ENCODE measurements at regions not wholly inside any gene's neighbourhood (a gene's known extent, or its start where the extent isn't known, plus 50 kb on each side); places are given as distances from the start of the nearest gene placed in this dataset.

DNA sequence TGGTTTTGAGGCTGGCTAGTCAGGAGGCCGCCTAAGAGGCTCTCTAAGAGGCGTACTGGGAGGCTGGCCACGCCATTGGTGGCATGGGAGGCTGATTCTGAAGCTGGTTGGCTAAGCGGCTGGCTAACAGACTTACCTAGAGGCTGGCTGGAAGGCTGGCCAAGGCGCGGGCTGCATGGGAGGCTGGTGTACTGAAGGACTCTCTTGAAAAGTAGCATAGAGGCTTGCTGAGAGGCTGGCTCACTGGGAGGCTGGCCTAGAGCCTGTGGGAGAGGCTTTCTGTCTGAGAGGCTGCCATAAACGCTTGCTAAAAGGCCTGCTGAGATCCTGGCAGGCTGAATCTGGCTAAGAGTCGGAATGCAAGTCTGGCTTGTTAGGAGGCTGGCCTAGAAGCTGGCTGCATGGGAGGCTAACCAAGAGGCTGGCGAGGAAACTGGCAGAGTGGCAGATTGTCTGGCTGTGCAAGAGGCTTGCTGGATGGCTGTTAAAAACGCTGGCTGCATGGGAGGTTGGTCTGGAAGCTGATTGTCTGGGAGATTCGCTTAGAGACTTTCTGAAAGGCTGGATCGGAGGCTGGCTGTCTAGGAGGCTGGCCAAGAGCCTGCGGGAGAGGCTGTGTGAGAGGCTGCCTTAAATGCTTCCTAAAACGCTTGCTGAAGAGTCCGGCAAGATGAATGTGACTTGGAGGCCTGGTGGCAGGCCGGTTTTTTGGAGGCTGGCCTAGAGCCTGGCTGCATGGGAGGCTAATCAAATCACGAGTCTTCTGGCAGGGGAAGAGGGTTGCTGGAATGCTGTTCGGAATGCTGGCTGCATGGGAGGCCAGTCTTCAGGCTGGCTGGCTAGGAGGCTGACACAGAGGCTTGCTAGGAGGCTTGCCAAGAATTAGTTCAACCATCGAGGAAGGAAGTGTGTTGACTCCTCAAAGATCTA is 134.2 kb downstream of the OR13A1 start:
- Histone ChIP-seq H3K27ac (ENCODE audit: low read length) (no peak overlapping the region), H3K9me2 (replicated peaks; ENCODE audit: insufficient read depth, low read length) (no peaks in the 10 kb centered on the region), H3K9me3 (ENCODE audit: low read length) (no peaks in the 10 kb centered on the region), H3K4me1 (ENCODE audit: low read length) (no peaks in the 10 kb centered on the region), H2AFZ (ENCODE audit: low read length) (no peak overlapping the region), H3K36me3 (ENCODE audit: insufficient read depth, low read length) (no peaks in the 10 kb centered on the region), H3K9ac (ENCODE audit: low read length) (no peak overlapping the region), H3K79me2 (ENCODE audit: low read length) (no peaks in the 10 kb centered on the region), H3K4me2 (ENCODE audit: low read depth, low read length, poor library complexity, severe bottlenecking) (no peak overlapping the region), H3K27me3 (ENCODE audit: low read length) (no peaks in the 10 kb centered on the region), H3K4me3 (ENCODE audit: low read length) (no peak overlapping the region), H4K20me1 (ENCODE audit: insufficient read depth, low read depth, low read length) (no peaks in the 10 kb centered on the region)
- DNase-seq, result no peak

DNA sequence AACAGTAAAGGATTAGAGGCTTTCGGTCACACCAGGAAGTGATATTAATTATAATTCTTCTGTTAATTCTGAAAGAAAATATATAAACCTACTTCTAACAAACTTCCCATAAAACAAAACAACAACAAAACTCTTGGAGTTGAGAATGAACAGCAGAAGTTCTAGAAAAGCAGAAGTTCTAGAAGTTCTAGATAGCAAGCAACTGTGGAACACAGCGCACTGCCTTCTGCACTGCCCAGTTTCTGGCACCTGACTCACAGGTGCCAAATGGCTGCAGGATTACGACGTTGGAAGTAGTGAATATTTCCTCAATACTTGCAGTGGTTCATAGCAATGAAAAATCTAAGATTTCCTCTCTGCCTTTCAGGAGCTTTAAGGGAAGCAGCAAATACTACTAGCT is 132.2 kb downstream of the OR13A1 start:
- no peak for DNase-seq
- no peak overlapping the region for H2AFZ ChIP-seq (ENCODE audit: low read length)
- no peaks in the 10 kb centered on the region for H3K4me1 ChIP-seq (ENCODE audit: low read length)
- no peak overlapping the region for H3K4me3 ChIP-seq (ENCODE audit: low read length)
- no peak overlapping the region for H3K4me2 ChIP-seq (ENCODE audit: low read depth, low read length, poor library complexity, severe bottlenecking)
- no peaks in the 10 kb centered on the region for H3K9me2 ChIP-seq (replicated peaks; ENCODE audit: insufficient read depth, low read length)
- no peaks in the 10 kb centered on the region for H3K9me3 ChIP-seq (ENCODE audit: low read length)
- H3K9ac ChIP-seq (ENCODE audit: low read length), result no peak overlapping the region
- H3K36me3 ChIP-seq (ENCODE audit: insufficient read depth, low read length), result no peaks in the 10 kb centered on the region
- no peaks in the 10 kb centered on the region for H3K79me2 ChIP-seq (ENCODE audit: low read length)
- H3K27me3 ChIP-seq (ENCODE audit: low read length), result no peaks in the 10 kb centered on the region
- H3K27ac ChIP-seq (ENCODE audit: low read length), result no peak overlapping the region
- no peaks in the 10 kb centered on the region for H4K20me1 ChIP-seq (ENCODE audit: insufficient read depth, low read depth, low read length)

DNA sequence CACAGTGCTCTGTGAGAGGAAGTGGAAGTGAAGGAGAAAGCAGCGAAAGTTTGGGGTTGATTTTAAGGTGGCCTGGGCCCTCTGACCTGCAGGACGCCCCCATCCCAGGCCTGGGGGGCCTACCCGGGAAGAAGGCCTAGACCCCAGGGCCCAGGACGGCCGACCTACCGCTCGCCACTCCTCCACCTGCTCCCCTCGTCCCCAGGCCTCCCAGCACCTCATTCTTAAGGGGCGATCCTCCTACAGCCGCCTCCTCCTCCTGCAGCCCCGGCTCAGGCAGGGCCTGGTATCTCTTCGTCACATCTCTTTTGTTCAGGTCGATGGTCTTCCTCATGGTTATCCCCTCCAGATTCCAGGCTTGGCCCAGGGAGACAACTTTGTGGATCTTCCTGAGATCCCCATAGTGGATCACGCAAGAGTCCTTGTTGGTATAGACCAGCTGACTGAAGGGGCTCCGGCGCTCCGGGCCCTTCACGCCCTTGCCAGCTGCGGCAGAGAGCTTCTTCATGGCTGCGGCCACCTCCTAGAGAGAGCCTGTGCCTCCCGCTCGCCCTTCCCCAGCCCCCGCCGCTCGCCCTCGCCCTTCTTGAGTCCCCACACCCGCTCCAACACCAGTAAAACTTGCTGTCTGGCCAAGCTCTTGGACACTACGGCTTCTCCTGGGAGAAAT is 117.5 kb downstream of the OR13A1 start:
- Histone ChIP-seq H2AFZ (ENCODE audit: low read length) (no peak overlapping the region), H3K27ac (ENCODE audit: low read length) (no peak overlapping the region), H3K4me1 (ENCODE audit: low read length) (no peaks in the 10 kb centered on the region), H3K9me2 (replicated peaks; ENCODE audit: insufficient read depth, low read length) (no peaks in the 10 kb centered on the region), H3K4me2 (ENCODE audit: low read depth, low read length, poor library complexity, severe bottlenecking) (no peak overlapping the region), H4K20me1 (ENCODE audit: insufficient read depth, low read depth, low read length) (no peaks in the 10 kb centered on the region), H3K9ac (ENCODE audit: low read length) (no peak overlapping the region), H3K9me3 (ENCODE audit: low read length) (no peaks in the 10 kb centered on the region), H3K36me3 (ENCODE audit: insufficient read depth, low read length) (no peaks in the 10 kb centered on the region), H3K79me2 (ENCODE audit: low read length) (no peaks in the 10 kb centered on the region), H3K4me3 (ENCODE audit: low read length) (no peak overlapping the region), H3K27me3 (ENCODE audit: low read length) (no peaks in the 10 kb centered on the region)
- DNase-seq, result no peak

DNA sequence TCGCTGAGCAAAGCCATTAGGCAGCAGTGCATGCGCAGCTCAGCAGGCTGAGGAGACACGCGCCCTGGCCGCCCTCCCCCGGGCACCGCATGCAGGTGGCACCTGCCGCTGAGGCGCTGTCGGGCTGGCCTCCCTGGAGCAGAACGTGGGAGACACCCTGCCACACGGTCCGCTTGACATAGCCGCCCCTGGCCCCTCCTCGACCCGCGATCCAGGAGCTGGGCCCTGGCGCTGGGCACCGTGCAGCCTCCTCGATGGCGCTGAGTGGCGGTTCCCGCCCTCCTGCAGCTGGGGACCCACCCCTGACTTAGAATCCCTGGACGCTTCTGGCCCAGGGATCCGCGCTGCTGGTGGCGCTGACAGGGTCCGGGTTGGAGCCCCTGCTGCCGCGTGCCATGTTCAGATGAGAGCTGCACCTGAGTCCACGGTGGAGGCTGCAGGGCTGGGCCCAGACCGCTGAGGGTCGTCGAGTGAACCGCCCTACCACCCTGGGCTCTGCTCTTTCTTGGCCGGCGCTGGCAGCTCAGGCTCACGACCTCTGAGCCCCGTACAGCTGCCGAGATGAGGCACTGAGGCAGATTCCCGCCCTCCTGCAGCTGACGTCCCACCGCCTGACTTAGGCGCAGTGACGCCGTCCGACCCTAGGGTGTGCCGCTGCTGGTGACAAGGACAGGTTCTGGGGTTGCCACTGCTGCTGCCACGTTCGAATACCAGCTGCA is 116.8 kb downstream of the OR13A1 start:
- no peaks in the 10 kb centered on the region for H3K36me3 ChIP-seq (ENCODE audit: insufficient read depth, low read length)
- H3K27me3 ChIP-seq (ENCODE audit: low read length), result no peaks in the 10 kb centered on the region
- no peak overlapping the region for H3K9ac ChIP-seq (ENCODE audit: low read length)
- H3K79me2 ChIP-seq (ENCODE audit: low read length), result no peaks in the 10 kb centered on the region
- H3K4me1 ChIP-seq (ENCODE audit: low read length), result peaks cover 1% of the 10 kb centered on the region; the same call in 1 of the 2 replicates
- no peak overlapping the region for H3K27ac ChIP-seq (ENCODE audit: low read length)
- H3K4me2 ChIP-seq (ENCODE audit: low read depth, low read length, poor library complexity, severe bottlenecking), result no peak overlapping the region
- no peaks in the 10 kb centered on the region for H3K9me3 ChIP-seq (ENCODE audit: low read length)
- H2AFZ ChIP-seq (ENCODE audit: low read length), result no peak overlapping the region
- no peaks in the 10 kb centered on the region for H4K20me1 ChIP-seq (ENCODE audit: insufficient read depth, low read depth, low read length)
- no peak for DNase-seq
- H3K4me3 ChIP-seq (ENCODE audit: low read length), result no peak overlapping the region
- H3K9me2 ChIP-seq (replicated peaks; ENCODE audit: insufficient read depth, low read length), result no peaks in the 10 kb centered on the region

DNA sequence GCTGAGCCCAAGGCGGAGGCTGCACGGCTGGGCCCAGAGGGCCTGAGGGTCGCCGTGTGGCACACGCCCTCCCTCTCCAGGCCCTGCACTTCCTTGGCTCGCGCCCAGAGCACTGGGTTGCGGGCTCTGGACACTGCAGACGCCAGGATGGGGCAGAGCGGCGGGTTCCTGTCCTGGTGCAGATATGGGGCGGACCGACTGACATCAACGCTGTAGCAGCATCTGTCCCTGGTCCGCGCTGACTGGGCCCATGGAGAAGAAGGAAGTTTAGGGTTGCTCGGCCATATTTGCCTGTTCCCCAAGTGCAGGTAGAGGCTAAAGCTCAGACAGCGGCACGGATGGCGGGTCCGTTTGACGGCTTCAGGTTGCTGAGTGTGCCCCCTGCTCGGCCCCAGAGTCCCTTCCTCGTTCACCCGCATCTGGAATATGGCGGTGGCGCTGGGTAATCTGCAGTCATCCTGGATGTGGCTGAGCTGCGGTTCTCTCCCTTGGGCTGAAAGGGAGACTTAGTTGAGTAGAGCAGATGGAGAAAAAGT is 116.1 kb downstream of the OR13A1 start:
- no peak overlapping the region for H2AFZ ChIP-seq (ENCODE audit: low read length)
- DNase-seq, result no peak

DNA sequence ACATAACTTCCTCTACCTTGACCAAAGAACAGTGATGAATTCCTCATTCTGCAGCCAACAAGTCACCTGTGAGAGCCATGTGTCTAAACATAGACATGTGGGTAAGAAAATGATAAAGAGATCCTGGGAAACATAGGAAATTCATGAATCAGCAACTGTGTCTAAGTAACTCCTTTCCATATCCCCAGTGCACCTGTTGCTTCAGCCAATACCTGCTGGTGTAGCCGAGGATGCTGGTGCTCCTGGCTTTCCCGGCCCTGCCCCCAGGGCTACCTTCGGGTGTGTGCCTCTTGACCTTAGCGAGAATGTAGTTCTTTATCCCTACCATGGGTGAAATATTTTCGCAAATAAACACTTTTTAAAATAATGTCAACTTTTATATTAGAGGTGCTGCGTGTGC is 114.1 kb downstream of the OR13A1 start:
- H3K9ac ChIP-seq (ENCODE audit: low read length), result no peak overlapping the region

More for the DNA sequence above, 116.1 kb downstream of the OR13A1 start:
- Histone ChIP-seq H3K9me3 (ENCODE audit: low read length) (no peaks in the 10 kb centered on the region), H3K9me2 (replicated peaks; ENCODE audit: insufficient read depth, low read length) (no peaks in the 10 kb centered on the region), H3K4me1 (ENCODE audit: low read length) (peaks cover 4% of the 10 kb centered on the region; the same call in 1 of the 2 replicates), H3K9ac (ENCODE audit: low read length) (no peak overlapping the region), H3K36me3 (ENCODE audit: insufficient read depth, low read length) (no peaks in the 10 kb centered on the region), H3K79me2 (ENCODE audit: low read length) (no peaks in the 10 kb centered on the region), H4K20me1 (ENCODE audit: insufficient read depth, low read depth, low read length) (no peaks in the 10 kb centered on the region), H3K27me3 (ENCODE audit: low read length) (no peaks in the 10 kb centered on the region), H3K4me2 (ENCODE audit: low read depth, low read length, poor library complexity, severe bottlenecking) (no peak overlapping the region), H3K27ac (ENCODE audit: low read length) (no peak overlapping the region), H3K4me3 (ENCODE audit: low read length) (no peak overlapping the region)

DNA sequence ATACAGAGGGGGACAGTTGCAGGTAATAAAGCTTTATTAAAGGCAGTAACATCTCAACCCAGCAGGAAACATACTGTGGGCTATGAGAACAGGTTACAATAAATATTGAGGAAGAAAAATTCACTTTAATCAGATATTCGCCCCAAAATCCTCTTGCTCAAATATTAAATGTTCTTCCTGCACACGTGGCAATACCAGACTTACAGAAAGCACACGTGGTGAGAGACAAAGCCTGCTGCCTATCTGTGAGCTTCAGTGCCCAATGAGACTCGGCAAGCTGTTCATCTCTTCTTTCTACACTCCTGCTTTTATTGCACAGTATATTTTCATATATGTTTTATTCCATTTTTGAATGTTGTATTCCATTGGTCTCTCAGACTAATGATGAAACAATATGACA is 113.2 kb downstream of the OR13A1 start:
- Histone ChIP-seq H3K27ac (ENCODE audit: low read length) (no peak overlapping the region), H3K79me2 (ENCODE audit: low read length) (no peaks in the 10 kb centered on the region), H3K27me3 (ENCODE audit: low read length) (no peaks in the 10 kb centered on the region), H3K4me3 (ENCODE audit: low read length) (no peak overlapping the region), H2AFZ (ENCODE audit: low read length) (no peak overlapping the region), H3K36me3 (ENCODE audit: insufficient read depth, low read length) (no peaks in the 10 kb centered on the region), H3K9me3 (ENCODE audit: low read length) (no peaks in the 10 kb centered on the region), H3K9me2 (replicated peaks; ENCODE audit: insufficient read depth, low read length) (no peaks in the 10 kb centered on the region), H4K20me1 (ENCODE audit: insufficient read depth, low read depth, low read length) (no peaks in the 10 kb centered on the region), H3K4me2 (ENCODE audit: low read depth, low read length, poor library complexity, severe bottlenecking) (no peak overlapping the region), H3K9ac (ENCODE audit: low read length) (no peak overlapping the region), H3K4me1 (ENCODE audit: low read length) (peaks cover 4% of the 10 kb centered on the region; the same call in 1 of the 2 replicates)
- DNase-seq, result no peak

More for the DNA sequence above, 114.1 kb downstream of the OR13A1 start:
- H3K4me3 ChIP-seq (ENCODE audit: low read length), result no peak overlapping the region
- no peak overlapping the region for H2AFZ ChIP-seq (ENCODE audit: low read length)
- H3K27ac ChIP-seq (ENCODE audit: low read length), result no peak overlapping the region
- no peaks in the 10 kb centered on the region for H3K27me3 ChIP-seq (ENCODE audit: low read length)
- no peaks in the 10 kb centered on the region for H3K9me2 ChIP-seq (replicated peaks; ENCODE audit: insufficient read depth, low read length)
- H3K79me2 ChIP-seq (ENCODE audit: low read length), result no peaks in the 10 kb centered on the region
- no peak overlapping the region for H3K4me2 ChIP-seq (ENCODE audit: low read depth, low read length, poor library complexity, severe bottlenecking)
- no peaks in the 10 kb centered on the region for H4K20me1 ChIP-seq (ENCODE audit: insufficient read depth, low read depth, low read length)
- DNase-seq, result no peak
- H3K36me3 ChIP-seq (ENCODE audit: insufficient read depth, low read length), result no peaks in the 10 kb centered on the region
- peaks cover 4% of the 10 kb centered on the region; the same call in 1 of the 2 replicates for H3K4me1 ChIP-seq (ENCODE audit: low read length)
- H3K9me3 ChIP-seq (ENCODE audit: low read length), result no peaks in the 10 kb centered on the region
